GM12892 (cell line): ENCODE measurements at regions not wholly inside any gene's neighbourhood (a gene's known extent, or its start where the extent isn't known, plus 50 kb on each side); places are given as distances from the start of the nearest gene placed in this dataset.

Source experiments
- POLR2A ChIP-seq: IDR thresholded peaks from 2 replicates; pipeline ENCODE4 v1.6.1; 2011; ENCODE audit warnings: low read depth, low read length, control low read depth
- POLR2AphosphoS5 ChIP-seq: IDR thresholded peaks from 2 replicates; pipeline ENCODE4 v1.6.1; 2011; ENCODE audit warnings: low read depth, low read length, control low read depth
- TAF1 ChIP-seq: IDR thresholded peaks from 2 replicates; pipeline ENCODE4 v1.6.1; 2011; ENCODE audit warnings: low read depth, mild to moderate bottlenecking, control low read depth, low read length, borderline replicate concordance

DNA sequence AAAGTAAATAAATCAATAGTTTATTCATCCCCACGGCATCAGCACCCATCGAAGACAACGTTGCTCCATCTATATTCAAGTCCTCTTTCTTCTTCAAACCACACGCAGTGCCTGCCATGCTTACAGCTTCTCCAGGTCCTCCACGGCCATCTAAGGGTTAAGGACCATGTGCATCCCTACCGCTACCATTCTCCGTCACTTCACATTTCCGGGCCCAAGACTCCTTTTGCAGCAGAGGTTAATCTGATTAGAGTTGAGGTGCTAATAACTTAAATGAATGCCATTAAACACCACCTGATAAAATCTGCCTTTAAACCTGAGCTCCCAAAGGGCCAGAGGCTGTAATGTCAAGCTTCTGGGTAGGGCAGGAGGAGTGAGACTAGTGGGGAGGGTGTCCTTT lies 79.7 kb upstream of the CCND2 start:
- no peak for TF ChIP-seq POLR2A
- no peak for TF ChIP-seq POLR2AphosphoS5
- TF ChIP-seq TAF1 = no peak
